H1 (cell line): ENCODE measurements at regions not wholly inside any gene's neighbourhood (a gene's known extent, or its start where the extent isn't known, plus 50 kb on each side); places are given as distances from the start of the nearest gene placed in this dataset.
A peak's percentile ranks its signal among the peaks of the same experiment; 100 is the strongest.

Experiments
- CTCF ChIA-PET: fragments of 300-600 bp; sonication (Branson Sonifier 250); formaldehyde crosslinking; loops from one replicate; lab custom pipeline; 2021; ENCODE audit not compliant: partially characterized antibody; lab: Charles Lee
- POLR2A ChIA-PET: fragments of 300-600 bp; sonication (Branson Sonifier 250); formaldehyde crosslinking; loops from one replicate; lab custom pipeline; 2021; ENCODE audit warnings: inconsistent platforms; ENCODE audit not compliant: partially characterized antibody; lab: Charles Lee
- DNase-seq, 2 experiments: peaks; one replicate each; pipeline versions ENCODE4 v3.0.0 to v3.0.0-alpha.2; 2010 to 2022; ENCODE audit warnings: low spot score in 2 of 2, low read depth in 1 of 2, mixed read lengths in 1 of 2
- FAIRE-seq: peaks from 2 replicates; lab custom pipeline; 2011; peaks lifted over from hg19 to GRCh38; lab: Jason Lieb, UNC
- H2AFZ ChIP-seq: 2 replicates; pipeline ENCODE4 v1.8.1; 2012; ENCODE audit warnings: low read length, inconsistent platforms
- H2AK5ac ChIP-seq: 2 replicates; pipeline ENCODE4 v1.6.1; 2013; ENCODE audit warnings: low read depth, low read length
- H2BK120ac ChIP-seq: replicated peaks from 2 replicates; pipeline ENCODE3; 2013; ENCODE audit warnings: low read depth, low read length, inconsistent platforms
- H2BK12ac ChIP-seq: 2 replicates; pipeline ENCODE4 v1.6.1; 2013; ENCODE audit warnings: low read depth, low read length
- H2BK15ac ChIP-seq: 2 replicates; pipeline ENCODE4 v1.6.1; 2013; ENCODE audit warnings: low read length
- H2BK20ac ChIP-seq: 2 replicates; pipeline ENCODE4 v1.6.1; 2013; ENCODE audit warnings: low read length
- H2BK5ac ChIP-seq: 2 replicates; pipeline ENCODE4 v1.6.1; 2013; ENCODE audit warnings: low read depth, low read length
- H3K14ac ChIP-seq: 2 replicates; pipeline ENCODE4 v1.6.1; 2013; ENCODE audit warnings: inconsistent platforms; ENCODE audit not compliant: insufficient read length
- H3K18ac ChIP-seq: 2 replicates; pipeline ENCODE4 v1.6.1; 2013; ENCODE audit warnings: low read length; ENCODE audit errors: extremely low read depth
- H3K23ac ChIP-seq: 2 replicates; pipeline ENCODE4 v1.6.1; 2013; ENCODE audit warnings: inconsistent platforms; ENCODE audit not compliant: insufficient read length
- H3K23me2 ChIP-seq: 2 replicates; pipeline ENCODE4 v1.6.1; 2013; ENCODE audit warnings: low read depth, low read length
- H3K27ac ChIP-seq: 2 replicates; pipeline ENCODE4 v1.6.1; 2011; ENCODE audit warnings: low read depth, low read length, inconsistent platforms
- H3K27me3 ChIP-seq, 4 experiments: replicated peaks in 1 of 4; 1 replicate in 1 of 4; 2 replicates in 3 of 4; pipeline versions ENCODE4 v1.6.1 to v1.8.1; 2011 to 2013; ENCODE audit warnings: low read length in 3 of 4, mild to moderate bottlenecking in 3 of 4, inconsistent platforms in 2 of 4, mixed read lengths in 2 of 4, moderate library complexity in 1 of 4; ENCODE audit not compliant: control insufficient read depth in 3 of 4, insufficient read depth in 3 of 4; ENCODE audit errors: extremely low read depth in 1 of 4
- H3K36me3 ChIP-seq, 4 experiments: 2 replicates each; pipeline versions ENCODE4 v1.6.1 to v1.8.1; 2011 to 2013; ENCODE audit warnings: mild to moderate bottlenecking in 4 of 4, low read length in 3 of 4, moderate library complexity in 2 of 4, control low read depth in 1 of 4, inconsistent platforms in 1 of 4; ENCODE audit not compliant: insufficient read depth in 4 of 4, control insufficient read depth in 2 of 4
- H3K4ac ChIP-seq: replicated peaks from 2 replicates; pipeline ENCODE3; 2013; ENCODE audit warnings: low read length, low read depth, mixed read lengths, inconsistent platforms; ENCODE audit not compliant: insufficient read length
- H3K4me1 ChIP-seq, 4 experiments: replicated peaks in 1 of 4; 1 replicate in 1 of 4; 2 replicates in 3 of 4; pipeline versions ENCODE4 v1.6.1 to v1.8.1; 2011 to 2013; ENCODE audit warnings: low read length in 3 of 4, inconsistent platforms in 2 of 4, mixed read lengths in 1 of 4; ENCODE audit not compliant: insufficient read depth in 4 of 4, control insufficient read depth in 3 of 4
- H3K4me2 ChIP-seq, 2 experiments: 2 replicates each; pipeline versions ENCODE4 v1.6.1 to v1.8.1; 2011 to 2013; ENCODE audit warnings: low read depth in 2 of 2, low read length in 2 of 2, control low read depth in 1 of 2, inconsistent platforms in 1 of 2, mild to moderate bottlenecking in 1 of 2; ENCODE audit not compliant: insufficient read depth in 1 of 2
- H3K4me3 ChIP-seq, 4 experiments: fragments of 200-600, 300-600 bp in 1 of 4; sonication (generic), shearing (Covaris generic), sonication (Bioruptor Twin) in 1 of 4; 2 replicates each; pipeline versions ENCODE4 v1.5.1 to v1.8.1; 2011 to 2016; ENCODE audit warnings: low read length in 4 of 4, low read depth in 3 of 4, control low read depth in 2 of 4, inconsistent platforms in 2 of 4, mild to moderate bottlenecking in 2 of 4, mixed read lengths in 1 of 4, moderate library complexity in 1 of 4; ENCODE audit not compliant: insufficient read depth in 2 of 4; ENCODE audit errors: extremely low read depth in 1 of 4
- H3K56ac ChIP-seq: replicated peaks from 2 replicates; pipeline ENCODE3; 2013; ENCODE audit warnings: low read depth, mild to moderate bottlenecking, mixed read lengths, low read length, inconsistent platforms; ENCODE audit not compliant: insufficient read length
- H3K79me1 ChIP-seq: 2 replicates; pipeline ENCODE4 v1.6.1; 2013; ENCODE audit warnings: low read depth, low read length, control low read depth
- H3K79me2 ChIP-seq, 2 experiments: 2 replicates each; pipeline versions ENCODE4 v1.6.1 to v1.8.1; 2012 to 2013; ENCODE audit warnings: low read length in 2 of 2, mild to moderate bottlenecking in 2 of 2, inconsistent platforms in 1 of 2; ENCODE audit not compliant: insufficient read depth in 2 of 2, control insufficient read depth in 1 of 2
- H3K9ac ChIP-seq, 4 experiments: replicated peaks in 1 of 4; 1 replicate in 1 of 4; 2 replicates in 3 of 4; pipeline versions ENCODE4 v1.6.1 to v1.8.1; 2011 to 2013; ENCODE audit warnings: low read depth in 3 of 4, low read length in 3 of 4, control low read depth in 2 of 4, mild to moderate bottlenecking in 2 of 4, moderate library complexity in 2 of 4, inconsistent platforms in 1 of 4; ENCODE audit errors: extremely low read depth in 1 of 4
- H3K9me3 ChIP-seq, 2 experiments: 2 replicates each; pipeline versions ENCODE4 v1.6.1 to v1.8.1; 2012 to 2013; ENCODE audit warnings: mild to moderate bottlenecking in 2 of 2, moderate library complexity in 2 of 2, control low read depth in 1 of 2, inconsistent platforms in 1 of 2, low read depth in 1 of 2, low read length in 1 of 2, mixed read lengths in 1 of 2; ENCODE audit not compliant: insufficient read depth in 2 of 2
- H4K20me1 ChIP-seq, 2 experiments: replicated peaks in 1 of 2; 2 replicates each; pipeline versions ENCODE3 to v1.8.1; 2011 to 2013; ENCODE audit warnings: inconsistent platforms in 2 of 2, low read length in 2 of 2, mild to moderate bottlenecking in 1 of 2; ENCODE audit not compliant: insufficient read depth in 2 of 2, control insufficient read depth in 1 of 2
- H4K5ac ChIP-seq: 2 replicates; pipeline ENCODE4 v1.6.1; 2013; ENCODE audit warnings: low read length, low read depth, mixed read lengths, inconsistent platforms; ENCODE audit not compliant: insufficient read length
- H4K8ac ChIP-seq: 2 replicates; pipeline ENCODE4 v1.8.0; 2013; ENCODE audit warnings: mild to moderate bottlenecking, moderate library complexity, low read length, inconsistent platforms; ENCODE audit not compliant: insufficient read depth; ENCODE audit errors: extremely low read depth
- H4K91ac ChIP-seq: replicated peaks from 2 replicates; pipeline ENCODE3; 2013; ENCODE audit warnings: low read length, mixed read lengths, inconsistent platforms; ENCODE audit not compliant: insufficient read length
- BRCA1 ChIP-seq: IDR thresholded peaks from 2 replicates; pipeline ENCODE4 v1.6.1; 2012; ENCODE audit warnings: low read depth, low read length, improper control_type of control experiment
- EGR1 ChIP-seq: IDR thresholded peaks from 2 replicates; pipeline ENCODE4 v1.6.1; 2011; ENCODE audit warnings: low read depth, low read length, borderline replicate concordance
- POLR2AphosphoS5 ChIP-seq: IDR thresholded peaks from 2 replicates; pipeline ENCODE4 v1.6.1; 2011; ENCODE audit warnings: low read depth, low read length
- TAF7 ChIP-seq: optimal IDR thresholded peaks from 2 replicates; pipeline ENCODE3; 2011; ENCODE audit warnings: low read depth, mild to moderate bottlenecking, inconsistent platforms, low read length, moderate library complexity, borderline replicate concordance
- TCF12 ChIP-seq: IDR thresholded peaks from 2 replicates; pipeline ENCODE4 v1.6.1; 2011; ENCODE audit warnings: low read depth, mild to moderate bottlenecking, low read length
- WGBS, 2 experiments: shearing (Covaris generic) in 1 of 2; methylation state at CpG; one replicate each; pipeline versions ENCODE4 v1.1.6 to v1.1.7; 2013 to 2015; ENCODE audit warnings: low lambda C conversion rate in 2 of 2, mixed read lengths in 2 of 2, inconsistent platforms in 1 of 2, low coverage in 1 of 2, missing lambda C conversion rate in 1 of 2; ENCODE audit not compliant: insufficient replicate concordance in 2 of 2, insufficient coverage in 1 of 2, insufficient read length in 1 of 2; ENCODE audit errors: extremely low coverage in 1 of 2, missing lambda C conversion rate in 1 of 2; 5-methylcytosine and 5-hydroxymethylcytosine counted together
- TF ChIP-seq, protein P1 (sequence below): IDR thresholded peaks from 2 replicates; pipeline ENCODE4 v1.6.1; 2011; ENCODE audit warnings: low read length, improper control_type of control experiment

DNA sequence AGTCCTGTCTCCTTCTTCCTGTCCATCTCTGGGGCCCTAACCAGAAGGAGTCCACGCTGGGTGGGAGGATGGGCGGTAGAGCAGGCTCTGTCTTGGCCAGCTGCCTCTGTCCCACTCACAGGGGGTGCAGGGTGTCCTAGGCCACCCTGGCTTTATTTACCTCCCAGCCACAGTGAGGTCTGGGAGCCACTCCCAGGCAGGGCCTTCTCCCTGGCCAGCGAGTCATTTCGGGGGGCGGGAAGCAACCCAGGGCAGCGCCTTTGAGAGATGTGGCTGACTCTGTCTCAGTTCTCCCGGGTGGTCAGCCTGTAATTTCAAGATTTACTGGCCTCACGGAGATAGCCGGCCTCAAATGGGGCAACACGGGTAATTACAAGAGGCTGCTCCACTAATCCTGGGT, 67.4 kb upstream of the PTCH1 start:
- Histone ChIP-seq H2BK12ac (no peak overlapping the region), H3K27ac (no peak overlapping the region), H3K79me2 (no peaks in the 10 kb centered on the region), H4K5ac (no peak overlapping the region), H3K4me3 (no peak overlapping the region), H3K4ac (no peak overlapping the region), H2AK5ac (no peak overlapping the region), H3K14ac (no peak overlapping the region), H3K36me3 (no peaks in the 10 kb centered on the region), H3K27me3 (no peaks in the 10 kb centered on the region; a peak in 3 of 7 replicates), H3K4me2 (no peak overlapping the region), H3K23me2 (no peaks in the 10 kb centered on the region), H3K79me1 (no peaks in the 10 kb centered on the region), H2BK5ac (no peak overlapping the region), H4K91ac (no peak overlapping the region), H3K56ac (no peak overlapping the region), H3K9ac (no peak overlapping the region), H2BK20ac (no peak overlapping the region), H3K18ac (no peak overlapping the region), H2AFZ (no peak overlapping the region), H3K23ac (no peak overlapping the region), H4K8ac (no peak overlapping the region), H2BK120ac (no peak overlapping the region), H3K9me3 (no peaks in the 10 kb centered on the region), H2BK15ac (no peak overlapping the region), H3K4me1 (peaks cover 4 to 24% (median 20%) of the 10 kb centered on the region in 4 experiments), H4K20me1 (no peaks in the 10 kb centered on the region)
- TF ChIP-seq TCF12 (0 out of 2 replicates have a peak, but pooled peaks have one; percentile 17), EGR1 (no peak), POLR2AphosphoS5 (0 out of 2 replicates have a peak, but pooled peaks have one; percentile 31), TAF7 (no peak), BRCA1 (no peak)
- TF ChIP-seq, protein P1, sequence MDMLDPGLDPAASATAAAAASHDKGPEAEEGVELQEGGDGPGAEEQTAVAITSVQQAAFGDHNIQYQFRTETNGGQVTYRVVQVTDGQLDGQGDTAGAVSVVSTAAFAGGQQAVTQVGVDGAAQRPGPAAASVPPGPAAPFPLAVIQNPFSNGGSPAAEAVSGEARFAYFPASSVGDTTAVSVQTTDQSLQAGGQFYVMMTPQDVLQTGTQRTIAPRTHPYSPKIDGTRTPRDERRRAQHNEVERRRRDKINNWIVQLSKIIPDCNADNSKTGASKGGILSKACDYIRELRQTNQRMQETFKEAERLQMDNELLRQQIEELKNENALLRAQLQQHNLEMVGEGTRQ: no peak
- DNase-seq: no peak
- WGBS, 2 experiments: 64% methylated on average over 10 of the region's 10 CpGs; no CpG with 5 or more reads in 1 of the 2 experiments
- FAIRE-seq: no peak
- ChIA-PET CTCF (no interaction called here), POLR2A (no interaction called here)
